ENCODE measurements at regions not wholly inside any gene's neighbourhood (a gene's known extent, or its start where the extent isn't known, plus 50 kb on each side); places are given as distances from the start of the nearest gene placed in this dataset.

- intact Hi-C loops (cut with DNase I): no loop called here
- ATAC-seq (no peak), DNase-seq (ENCODE audit: low spot score) (no peak)
Observed at GRCh38 chr1:81430955-81431623, 369.6 kb upstream of the ADGRL2 start.

DNA sequence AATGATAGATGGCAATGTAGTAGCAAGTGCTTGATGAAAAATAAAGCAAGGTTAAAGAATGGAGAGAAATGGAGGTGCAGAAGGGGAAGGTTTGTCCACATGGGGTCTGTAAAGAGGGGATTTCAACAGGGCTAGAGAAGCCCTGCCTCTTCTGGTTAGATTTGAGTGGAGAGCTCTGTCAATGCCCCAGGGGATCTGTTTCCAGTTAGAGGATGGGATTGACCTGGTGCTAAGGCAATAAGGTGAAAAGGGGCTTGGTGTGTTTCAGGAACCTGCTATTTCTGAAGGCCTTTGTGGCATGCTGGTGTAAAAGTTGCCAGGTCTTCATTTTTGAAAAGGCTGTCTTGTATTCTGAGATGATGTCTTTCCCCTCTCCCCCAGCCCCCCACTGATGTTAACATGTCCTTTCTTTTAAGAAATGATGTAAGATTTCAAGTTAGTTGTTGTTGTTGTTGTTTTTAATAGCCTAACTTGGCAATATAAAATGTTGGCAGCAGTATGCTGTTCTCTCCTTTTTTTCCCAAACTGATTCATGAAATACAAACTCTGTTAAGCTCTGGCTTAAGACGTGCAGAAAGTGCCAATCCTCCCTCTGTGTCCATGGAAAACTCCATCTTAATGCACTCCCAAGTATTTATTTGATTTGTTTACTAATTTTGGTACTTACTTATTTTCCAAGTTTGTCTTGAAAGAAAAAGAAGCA lies 370.3 kb upstream of the ADGRL2 start:
- ATAC-seq (no peak), DNase-seq (ENCODE audit: low spot score) (no peak)
- intact Hi-C loops (cut with DNase I): no loop called here

- intact Hi-C loops (cut with DNase I): no loop called here
- ATAC-seq (no peak), DNase-seq (ENCODE audit: low spot score) (no peak)
Observed at GRCh38 chr1:81428998-81429397, 371.7 kb upstream of the ADGRL2 start.

DNA sequence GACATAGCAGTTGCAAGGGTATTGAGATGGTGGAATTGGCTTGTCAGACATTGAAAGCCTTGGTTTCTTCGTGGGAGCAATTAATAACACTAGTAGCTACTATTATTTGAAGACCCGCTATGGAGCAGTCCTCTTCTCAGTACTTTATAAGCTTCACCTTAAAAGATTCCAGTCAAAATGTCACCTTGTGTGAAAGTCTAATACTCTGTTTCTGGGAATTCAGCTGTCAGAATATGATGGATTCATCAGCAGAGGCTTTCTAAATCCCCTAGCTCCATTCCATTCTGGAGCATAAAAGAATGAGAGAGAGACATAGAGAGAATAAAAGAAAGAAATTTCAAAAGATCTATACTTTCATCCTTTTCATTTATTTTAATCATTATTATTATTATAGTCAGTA lies 375.9 kb upstream of the ADGRL2 start:
- intact Hi-C loops (cut with DNase I): no loop called here
- DNase-seq (ENCODE audit: low spot score): no peak
- ATAC-seq: no peak

DNA sequence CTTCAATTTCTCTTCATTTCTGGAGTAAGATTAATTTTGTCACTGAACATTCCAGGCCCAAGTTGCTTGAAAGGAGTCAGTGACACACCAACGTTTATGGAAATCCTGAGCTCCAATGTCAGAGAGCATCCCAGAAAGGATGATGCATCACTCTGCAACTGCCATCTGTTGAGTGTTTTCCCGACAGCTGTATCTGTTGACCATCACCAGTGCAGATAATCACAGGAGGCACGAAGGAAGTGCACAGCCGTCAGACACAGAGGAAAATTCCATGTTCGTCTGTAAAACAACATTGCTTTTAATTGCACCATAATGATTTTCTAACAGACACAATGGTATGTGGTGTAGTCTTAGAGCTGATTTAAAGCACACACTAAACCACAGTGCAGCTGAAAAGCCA lies 376.7 kb upstream of the ADGRL2 start:
- DNase-seq (ENCODE audit: low spot score): no peak
- no peak for ATAC-seq
- intact Hi-C loops (cut with DNase I): no loop called here

GRCh38 chr1:81420760-81421159 lies 380.0 kb upstream of the ADGRL2 start:
- DNase-seq (ENCODE audit: low spot score) (no peak), ATAC-seq (no peak)
- intact Hi-C loops (cut with DNase I): no loop called here

DNA sequence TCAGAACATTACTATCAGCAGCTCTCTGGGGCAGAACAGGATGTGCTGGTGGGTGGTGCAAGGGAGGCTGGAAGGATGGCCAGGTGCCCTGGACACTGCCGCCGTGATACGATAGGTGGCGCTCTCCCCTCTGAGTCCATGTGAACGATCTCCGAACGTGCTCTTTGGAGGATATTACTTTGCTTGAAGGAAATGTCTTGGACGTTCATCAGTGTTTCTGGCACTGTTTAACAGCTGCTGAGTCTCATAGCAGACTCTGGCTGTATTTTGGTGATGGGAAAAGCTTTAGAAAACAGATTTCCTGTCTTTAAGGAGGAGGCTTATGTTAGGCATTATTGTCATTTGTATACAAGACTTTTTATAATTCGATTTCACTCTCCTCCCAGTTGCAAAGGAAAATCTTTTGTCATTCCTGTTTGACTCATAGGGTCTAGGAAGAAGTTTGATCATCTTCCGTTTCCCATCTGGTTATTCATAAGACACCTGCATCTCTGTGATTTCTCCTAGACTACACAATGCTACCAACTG lies 386.2 kb upstream of the ADGRL2 start:
- DNase-seq (ENCODE audit: low spot score) (peak; percentile 82), ATAC-seq (peak; percentile 93)
- intact Hi-C loops (cut with DNase I): no loop called here

- intact Hi-C loops (cut with DNase I): no loop called here
- ATAC-seq (no peak), DNase-seq (ENCODE audit: low spot score) (no peak)
Observed at GRCh38 chr1:81412954-81413353, 387.8 kb upstream of the ADGRL2 start.

- intact Hi-C loops (cut with DNase I): no loop called here
- no peak for DNase-seq (ENCODE audit: low spot score)
- no peak for ATAC-seq
Observed at GRCh38 chr1:81410941-81411340, 389.8 kb upstream of the ADGRL2 start.

DNA sequence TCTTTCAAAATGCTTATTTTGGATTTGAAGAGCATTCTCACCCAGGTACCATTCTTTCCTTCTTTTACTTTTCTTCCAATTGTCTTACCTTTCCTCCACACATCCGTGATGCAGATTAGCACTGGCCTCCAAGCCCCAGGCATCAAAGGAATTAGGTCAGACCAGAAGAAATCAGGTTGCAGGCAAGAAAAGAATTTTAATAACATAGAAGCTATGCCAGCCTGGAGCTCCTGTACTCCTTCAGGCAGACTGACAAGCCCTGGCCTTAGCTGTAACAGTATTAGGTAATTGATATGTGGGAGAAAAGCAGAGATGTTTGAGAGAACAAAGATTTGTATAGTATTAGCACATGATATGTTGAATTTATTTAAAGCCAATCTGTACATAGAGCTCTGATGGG lies 390.4 kb upstream of the ADGRL2 start:
- intact Hi-C loops (cut with DNase I): no loop called here
- ATAC-seq (no peak), DNase-seq (ENCODE audit: low spot score) (no peak)

GRCh38 chr1:81409780-81410274 lies 390.9 kb upstream of the ADGRL2 start:
- no peak for DNase-seq (ENCODE audit: low spot score)
- intact Hi-C loops (cut with DNase I): loop anchor here (5.0 kb wide), 1 partner anchor 142 kb away; no protein-coding TSS in a partner anchor
- ATAC-seq: no peak

DNA sequence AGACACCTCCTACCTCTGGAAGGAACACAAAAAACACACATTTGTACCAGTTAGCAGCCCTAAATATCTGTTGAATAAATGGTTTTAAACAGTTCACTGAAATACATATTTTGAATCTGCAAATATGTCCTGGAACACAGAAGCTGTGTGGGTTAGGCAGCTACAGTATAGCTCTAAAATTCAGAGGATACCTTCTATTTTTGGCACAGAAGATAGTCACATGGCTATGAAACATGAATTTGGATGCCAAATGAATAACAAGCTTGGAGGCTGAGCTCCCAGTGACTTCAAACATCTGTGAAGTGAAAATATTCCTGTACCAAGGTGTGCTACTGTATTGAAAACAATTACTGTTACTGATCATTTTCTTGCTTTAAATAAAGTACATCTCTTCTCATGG lies 391.5 kb upstream of the ADGRL2 start:
- DNase-seq (ENCODE audit: low spot score) (no peak), ATAC-seq (no peak)
- intact Hi-C loops (cut with DNase I): loop anchor here (5.0 kb wide), 1 partner anchor 143 kb away; no protein-coding TSS in a partner anchor

GRCh38 chr1:81408419-81408818 lies 392.3 kb upstream of the ADGRL2 start:
- no peak for DNase-seq (ENCODE audit: low spot score)
- no peak for ATAC-seq
- intact Hi-C loops (cut with DNase I): loop anchor here (5.0 kb wide), 1 partner anchor 144 kb away; no protein-coding TSS in a partner anchor

DNA sequence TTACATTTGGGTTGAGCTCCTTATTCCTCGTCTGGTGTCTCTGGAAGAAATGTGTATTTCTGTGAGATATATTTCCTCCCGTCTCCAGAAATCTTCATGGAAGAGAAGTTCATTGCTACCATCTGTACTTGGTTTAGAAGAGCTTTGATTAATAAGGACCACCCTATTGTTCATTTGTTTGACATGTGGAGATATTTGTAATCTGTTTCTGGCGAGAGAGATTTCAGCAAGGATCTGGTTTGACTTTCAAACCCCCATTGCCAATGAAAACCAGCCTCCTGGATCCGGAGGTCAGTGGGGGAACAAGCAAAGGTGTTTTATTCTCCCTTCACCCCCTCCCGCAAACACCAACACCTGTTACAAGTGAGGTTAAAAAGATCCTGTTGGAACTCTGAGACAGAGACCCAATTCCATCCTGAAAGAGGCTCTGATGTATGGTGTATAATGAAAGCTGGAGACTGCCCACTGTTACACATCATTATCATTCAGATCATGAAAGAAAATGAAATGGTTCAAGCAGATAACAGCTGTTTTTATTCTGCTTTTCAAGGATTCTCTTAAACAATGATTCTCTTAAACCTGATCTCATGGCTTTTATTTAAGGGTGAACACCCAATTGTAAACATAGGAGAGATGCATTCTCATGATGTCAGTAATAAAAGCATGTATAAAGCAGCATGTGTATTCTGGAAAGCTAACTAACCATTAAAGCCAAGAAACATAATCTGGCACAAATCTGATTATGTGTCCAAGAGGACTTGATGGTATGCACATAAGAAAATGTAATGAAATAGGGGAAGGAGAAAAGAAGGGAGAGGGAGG lies 393.5 kb upstream of the ADGRL2 start:
- ATAC-seq (no peak), DNase-seq (ENCODE audit: low spot score) (no peak)
- intact Hi-C loops (cut with DNase I): loop anchor here (5.0 kb wide), 1 partner anchor 145 kb away; no protein-coding TSS in a partner anchor

GRCh38 chr1:81406292-81406999 lies 394.3 kb upstream of the ADGRL2 start:
- intact Hi-C loops (cut with DNase I): loop anchor here (5.0 kb wide), 1 partner anchor 146 kb away; no protein-coding TSS in a partner anchor
- DNase-seq (ENCODE audit: low spot score) (no peak), ATAC-seq (no peak)

DNA sequence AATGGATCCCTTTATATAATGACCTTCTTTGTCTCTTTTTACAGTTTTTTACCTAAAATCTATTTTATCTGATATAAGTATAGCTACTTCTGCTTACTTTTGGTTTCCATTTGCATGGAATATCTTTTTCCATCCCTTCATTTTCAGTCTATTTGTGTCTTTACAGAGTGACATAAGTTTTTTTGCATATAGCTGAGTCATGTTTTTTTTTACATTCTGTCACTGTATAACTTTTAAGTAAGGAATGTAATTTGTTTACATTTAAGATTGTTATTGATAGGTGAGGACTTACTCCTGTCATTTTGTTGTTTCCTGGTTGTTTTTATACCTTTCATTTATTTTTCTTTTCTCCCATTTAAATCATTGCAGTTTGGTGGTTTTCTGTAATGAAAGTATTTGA lies 402.7 kb upstream of the ADGRL2 start:
- intact Hi-C loops (cut with DNase I): no loop called here

DNA sequence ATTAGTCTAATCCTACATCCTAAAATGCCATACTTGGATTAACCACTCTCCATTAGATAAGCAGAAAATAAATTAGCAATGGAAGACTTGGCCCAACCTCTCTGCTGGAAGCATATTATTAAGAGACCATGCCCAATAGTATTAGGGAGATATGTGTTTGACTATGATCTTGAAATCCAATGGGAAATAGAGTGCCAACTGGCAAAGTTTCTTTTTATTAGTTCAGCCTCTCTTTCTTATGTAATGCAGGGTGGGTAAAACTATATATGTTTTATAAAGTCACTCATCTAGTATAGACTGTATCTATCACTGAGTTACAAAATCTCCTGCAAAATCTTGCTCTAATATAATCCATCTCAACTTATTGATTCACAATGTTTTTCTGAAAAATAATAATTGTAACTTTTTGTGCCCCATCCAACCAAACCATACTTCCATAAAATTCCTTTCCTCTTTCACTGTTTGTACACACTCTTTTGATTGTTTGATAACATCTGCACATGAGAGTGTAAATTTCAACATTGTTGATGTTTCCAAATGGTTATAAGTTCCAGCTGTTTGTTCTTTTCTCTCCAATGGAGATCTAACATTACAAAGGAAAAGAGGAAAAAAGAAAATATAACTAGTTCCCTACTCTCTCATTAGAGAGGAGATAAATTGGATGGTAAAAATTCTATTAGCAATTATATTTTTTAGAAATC lies 408.1 kb upstream of the ADGRL2 start:
- ATAC-seq (no peak), DNase-seq (ENCODE audit: low spot score) (no peak)
- intact Hi-C loops (cut with DNase I): no loop called here

More for the DNA sequence above, 402.7 kb upstream of the ADGRL2 start:
- no peak for ATAC-seq
- no peak for DNase-seq (ENCODE audit: low spot score)

- DNase-seq (ENCODE audit: low spot score) (no peak), ATAC-seq (peak; percentile 28)
- intact Hi-C loops (cut with DNase I): no loop called here
Observed at GRCh38 chr1:81391125-81391828, 409.5 kb upstream of the ADGRL2 start.
